Activated T-cell treated with anti-CD3 and anti-CD28 coated beads for 48 hours (primary cell): ENCODE measurements at regions not wholly inside any gene's neighbourhood (a gene's known extent, or its start where the extent isn't known, plus 50 kb on each side); places are given as distances from the start of the nearest gene placed in this dataset.

ENCODE experiments used
- DNase-seq: peaks from one replicate; pipeline ENCODE4 v3.0.0-alpha.2; 2020; ENCODE audit warnings: low read depth

DNA sequence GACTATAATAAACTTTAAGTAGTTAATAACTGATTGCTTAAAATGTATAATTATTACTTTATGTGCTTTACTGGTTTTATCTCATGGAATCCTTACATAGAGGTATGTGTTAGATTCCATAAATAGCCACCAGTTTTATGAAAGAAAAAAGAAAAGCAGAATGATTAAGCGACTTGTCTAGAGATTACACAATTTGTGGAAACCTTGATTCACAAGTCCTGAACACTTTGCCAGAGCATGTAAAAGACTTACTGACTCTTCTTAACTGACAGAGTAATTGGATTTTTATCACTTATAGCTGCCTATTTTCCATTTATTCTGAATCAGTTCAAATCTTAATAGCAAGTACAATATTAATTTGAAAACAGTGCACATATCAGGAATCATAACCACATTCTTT, 448.7 kb upstream of the NETO1 start:
- no peak for DNase-seq

DNA sequence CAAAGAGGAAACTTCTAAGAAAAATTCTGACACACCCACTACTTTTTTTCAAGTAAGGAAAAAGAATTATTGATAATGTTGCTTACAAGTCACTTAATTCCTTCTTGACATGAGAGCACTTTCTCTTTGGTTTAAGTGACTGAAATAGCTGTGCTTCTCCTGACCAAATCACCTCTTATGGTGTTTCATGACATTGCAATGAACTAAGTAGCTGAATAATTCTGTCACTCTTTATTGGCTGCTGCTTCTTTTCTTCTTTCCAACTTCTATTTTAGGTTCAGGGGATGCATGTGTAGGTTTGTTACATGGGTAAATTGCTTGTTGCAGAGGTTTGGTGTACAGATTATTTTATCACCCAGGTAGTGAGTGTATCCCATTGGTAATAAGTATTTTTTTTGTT, 447.6 kb upstream of the NETO1 start:
- no peak for DNase-seq

DNA sequence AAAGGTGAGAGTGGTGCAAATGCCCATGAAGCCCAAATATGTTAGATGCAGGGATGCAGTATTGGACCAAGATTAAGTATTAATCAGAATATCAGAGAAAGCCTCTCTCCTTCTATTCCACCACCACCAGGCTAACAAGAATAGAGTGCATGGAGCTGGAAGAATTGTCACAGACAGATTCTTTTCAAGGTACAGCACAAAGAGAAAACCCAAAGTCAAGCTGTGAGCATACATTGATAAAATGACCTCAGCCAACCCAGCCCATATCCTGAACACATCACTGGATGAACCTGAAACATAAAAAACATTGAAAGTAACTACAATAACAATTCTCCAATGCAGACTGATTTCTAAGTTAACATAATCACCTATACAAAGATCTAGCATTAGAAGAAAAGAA, 445.7 kb upstream of the NETO1 start:
- no peak for DNase-seq

DNA sequence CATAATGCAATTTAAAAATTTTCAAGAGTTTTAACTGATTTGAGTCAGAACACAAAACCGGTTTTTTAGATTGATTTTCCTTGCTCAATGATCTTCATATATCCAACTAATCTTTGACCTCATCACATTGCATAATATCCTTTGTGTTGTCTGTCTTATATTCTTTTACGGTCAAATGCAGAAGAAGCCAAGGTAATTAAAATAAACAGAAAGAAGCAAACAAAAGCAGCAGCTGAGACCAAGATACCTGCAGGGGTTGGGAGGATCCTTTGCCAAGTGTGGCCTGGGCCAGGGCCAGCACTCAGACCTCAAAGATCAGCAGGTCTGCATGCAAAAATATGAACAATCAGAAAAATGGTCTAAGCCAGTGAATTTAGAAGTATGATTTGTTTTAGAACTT, 428.9 kb upstream of the NETO1 start:
- no peak for DNase-seq

DNA sequence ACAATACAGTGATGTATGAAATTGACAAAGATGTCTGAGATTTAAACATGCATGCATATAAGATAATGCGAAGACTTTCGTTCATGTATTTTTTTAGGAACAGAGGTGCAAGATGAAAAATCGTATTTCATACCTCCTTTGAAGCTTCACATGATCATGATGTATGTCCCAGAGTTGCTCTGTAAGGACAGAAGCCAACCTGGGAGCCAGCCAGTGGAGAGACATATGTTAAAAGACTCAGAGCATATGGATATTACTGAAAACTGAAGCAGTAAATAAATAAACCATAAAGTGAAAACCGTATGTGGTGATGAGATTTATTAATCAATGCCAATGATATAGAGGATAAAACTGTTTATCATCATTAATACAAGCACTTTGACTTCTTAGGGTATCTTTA, 424.4 kb upstream of the NETO1 start:
- no peak for DNase-seq

DNA sequence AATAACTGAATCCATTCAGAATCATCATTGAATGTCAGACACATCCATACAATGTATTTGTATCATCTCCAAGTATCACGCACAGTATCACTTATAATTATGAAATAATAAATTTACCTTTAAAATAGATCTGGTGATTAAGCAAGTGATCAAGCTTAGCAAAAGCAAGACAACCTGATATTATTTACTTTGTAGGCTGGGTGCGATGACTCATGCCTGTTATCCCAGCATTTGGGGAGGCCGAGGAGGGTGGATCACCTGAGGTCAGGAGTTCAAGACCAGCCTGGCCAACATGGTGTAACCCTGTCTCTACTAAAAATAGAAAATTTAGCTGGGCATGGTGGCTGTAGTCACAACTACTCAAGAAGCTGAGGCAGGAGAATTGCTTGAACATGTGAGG, 421.0 kb upstream of the NETO1 start:
- no peak for DNase-seq

DNA sequence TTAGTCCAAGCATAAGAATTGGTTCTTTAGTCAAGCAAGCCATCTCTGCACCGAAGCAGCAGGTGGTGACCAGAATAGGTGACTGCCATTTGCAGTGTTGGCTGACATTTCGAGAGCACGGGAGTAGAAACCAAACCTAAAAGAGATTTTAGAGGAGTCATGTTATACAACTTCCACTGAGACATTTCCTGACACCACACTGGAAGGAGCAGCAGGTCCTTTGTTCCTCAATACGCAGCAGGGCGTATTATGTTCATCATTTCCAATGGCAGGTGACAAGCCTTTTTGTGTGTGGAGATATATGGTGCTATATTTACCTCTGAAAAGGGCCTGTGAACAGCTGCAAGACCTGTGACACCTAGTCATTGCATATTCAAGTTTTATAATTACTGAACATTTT, 418.8 kb upstream of the NETO1 start:
- DNase-seq = no peak

DNA sequence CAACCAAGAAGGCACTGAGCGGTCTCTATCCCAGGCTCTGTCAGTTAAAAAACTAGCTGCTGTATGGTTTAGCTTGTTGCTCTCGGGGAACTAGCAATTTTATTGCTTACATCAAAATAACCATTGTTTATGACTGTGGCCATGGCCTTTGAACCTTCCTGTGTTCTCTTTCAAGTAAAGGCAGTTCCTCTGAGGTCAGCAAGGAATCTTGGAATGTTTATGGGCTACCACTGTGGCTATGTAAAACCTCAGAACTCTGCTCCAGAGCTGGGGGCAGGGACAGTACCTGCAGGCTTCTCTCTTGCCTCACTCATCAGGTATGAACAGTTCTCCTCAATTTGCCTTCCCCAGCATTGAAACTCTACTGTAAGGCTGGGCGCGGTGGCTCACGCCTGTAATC, 416.0 kb upstream of the NETO1 start:
- no peak for DNase-seq

DNA sequence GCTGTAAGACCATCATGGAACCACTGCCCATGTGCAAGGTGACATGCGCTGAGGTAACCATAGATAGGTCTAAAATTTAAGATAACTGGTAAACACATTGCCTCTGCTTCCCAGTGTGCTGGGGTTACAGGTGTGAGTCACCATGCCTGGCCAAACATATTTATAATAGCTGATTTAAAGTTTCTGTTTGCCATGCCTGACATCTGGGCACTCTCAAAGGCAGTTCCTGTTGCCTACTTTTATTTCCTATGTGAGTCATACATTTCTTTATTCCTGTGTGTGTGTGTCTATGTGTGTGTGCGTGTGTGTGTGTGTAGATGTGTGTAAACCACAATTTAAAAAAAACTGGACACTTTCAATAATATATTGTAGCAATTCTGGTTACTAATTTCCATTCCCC, 415.2 kb upstream of the NETO1 start:
- DNase-seq = no peak

DNA sequence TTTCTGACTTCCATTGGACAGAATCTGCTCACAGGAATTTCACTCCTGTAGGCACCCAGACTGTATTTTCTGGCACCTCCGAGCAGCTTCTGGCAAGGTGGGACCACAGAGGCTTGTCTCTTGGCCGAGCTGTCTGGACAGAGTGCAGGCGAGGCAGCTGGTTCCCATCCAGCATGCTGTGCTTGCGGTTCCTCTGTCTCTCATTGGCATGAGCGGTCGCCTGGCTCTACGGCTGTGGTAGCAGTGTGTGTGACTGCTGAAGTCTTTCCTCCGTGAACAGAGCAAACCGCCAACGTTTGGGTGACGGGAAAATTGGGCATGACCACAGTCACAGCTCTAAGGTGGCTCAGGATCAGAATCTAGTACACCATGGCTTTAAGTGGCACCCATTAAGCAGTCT, 411.7 kb upstream of the NETO1 start:
- no peak for DNase-seq

DNA sequence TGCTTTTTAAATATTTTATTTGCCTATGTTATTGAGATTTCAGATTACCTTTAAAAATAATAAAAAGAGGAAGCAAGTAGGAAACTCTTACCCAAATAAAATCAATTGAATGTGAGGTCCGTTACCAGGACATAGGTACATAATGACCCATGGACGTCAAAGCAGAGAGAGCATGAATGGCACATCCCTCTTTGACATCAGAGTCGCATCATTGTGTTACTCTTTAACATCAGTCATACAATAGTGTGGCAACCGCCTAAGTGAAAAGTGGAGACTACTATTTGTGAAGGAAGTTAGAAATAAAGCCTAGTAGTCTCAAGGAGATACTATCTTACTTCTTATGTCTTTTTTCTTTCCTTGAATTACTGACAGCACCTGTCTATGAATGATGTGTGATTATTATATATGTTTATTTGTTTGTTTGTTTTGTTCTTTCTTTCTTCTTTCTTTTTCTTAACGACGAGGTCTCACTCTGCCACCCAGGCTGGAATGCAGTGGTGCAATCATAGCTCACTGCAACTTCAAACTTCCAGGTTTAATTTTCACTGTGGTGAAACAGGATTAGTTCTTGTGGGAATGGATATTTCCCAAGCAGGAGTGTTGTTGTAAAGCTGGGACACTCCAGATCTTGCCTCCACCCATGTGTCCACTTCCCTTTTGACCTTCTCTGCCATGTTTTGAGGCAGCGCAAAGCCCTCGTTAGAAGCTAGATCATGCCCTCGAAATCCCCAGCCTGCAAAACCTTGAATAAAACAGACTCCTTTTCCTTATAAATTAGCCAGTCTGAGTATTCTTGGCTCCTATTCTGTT, 407.2 kb upstream of the NETO1 start:
- no peak for DNase-seq

DNA sequence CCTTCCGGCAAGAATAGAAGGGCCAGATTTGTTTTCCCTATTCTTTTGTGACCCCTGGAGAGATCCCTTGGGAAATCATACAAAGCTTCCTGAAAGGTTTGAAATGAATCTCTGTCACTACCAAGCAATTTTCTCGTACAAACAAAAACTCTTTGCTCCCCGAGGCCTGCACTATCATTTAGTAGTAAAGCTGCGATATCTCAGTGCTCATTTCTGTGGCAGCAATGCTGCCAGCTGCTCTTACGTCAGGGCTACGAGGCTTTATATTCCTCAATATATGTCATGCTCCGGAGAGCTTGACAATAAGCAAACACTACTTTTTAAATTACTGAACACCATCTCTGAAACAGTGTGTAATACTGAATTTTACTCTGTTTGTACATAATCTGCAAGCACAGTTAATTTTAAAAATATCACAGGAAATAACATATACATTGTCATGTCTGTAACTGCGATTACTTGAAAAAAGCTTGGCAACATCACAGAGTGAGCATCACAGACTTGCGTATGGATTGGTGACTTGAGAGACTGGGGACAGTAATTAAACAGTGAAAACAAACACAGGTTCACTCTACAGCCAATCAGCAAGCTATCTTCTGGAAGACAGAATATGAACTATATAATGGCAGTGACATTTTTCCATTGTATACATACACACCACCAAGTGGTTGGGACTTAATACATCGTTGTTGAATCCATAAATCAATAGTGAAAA, 403.3 kb upstream of the NETO1 start:
- no peak for DNase-seq

DNA sequence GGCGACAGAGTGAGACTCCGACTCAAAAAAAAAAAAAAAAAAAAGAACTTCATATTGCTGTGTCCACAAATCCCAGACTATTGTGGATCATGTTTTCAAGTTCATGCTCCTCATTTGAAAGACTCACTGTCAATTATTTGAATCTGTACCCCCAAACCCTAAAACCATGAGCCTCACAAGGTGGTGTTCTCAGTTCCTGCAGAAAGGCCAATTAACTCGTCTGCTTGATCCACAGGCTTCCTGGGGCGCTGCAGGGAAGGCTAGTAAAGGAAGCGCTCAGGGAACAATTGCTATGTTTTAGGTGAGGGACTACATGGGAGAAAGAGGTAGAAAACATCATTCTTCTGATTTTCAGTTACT, 396.8 kb upstream of the NETO1 start:
- no peak for DNase-seq

DNA sequence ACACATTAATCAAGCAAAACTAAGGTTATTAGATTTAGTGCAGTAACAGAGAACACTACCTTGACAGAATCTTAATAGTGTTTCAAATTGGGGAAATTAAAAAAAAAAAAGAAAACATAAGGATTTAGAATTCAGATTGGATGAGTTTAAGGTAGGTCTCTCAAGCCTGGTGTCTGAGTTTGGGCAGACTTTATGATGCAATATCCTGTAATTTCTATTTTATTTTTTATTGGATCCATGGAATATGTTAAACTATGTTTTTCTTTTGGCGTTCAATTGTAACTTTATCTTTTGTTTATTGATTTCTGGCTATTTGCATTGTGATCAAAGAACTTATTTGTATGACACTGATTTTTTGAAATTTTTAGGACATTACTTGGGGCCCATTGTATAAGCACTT, 394.1 kb upstream of the NETO1 start:
- no peak for DNase-seq

DNA sequence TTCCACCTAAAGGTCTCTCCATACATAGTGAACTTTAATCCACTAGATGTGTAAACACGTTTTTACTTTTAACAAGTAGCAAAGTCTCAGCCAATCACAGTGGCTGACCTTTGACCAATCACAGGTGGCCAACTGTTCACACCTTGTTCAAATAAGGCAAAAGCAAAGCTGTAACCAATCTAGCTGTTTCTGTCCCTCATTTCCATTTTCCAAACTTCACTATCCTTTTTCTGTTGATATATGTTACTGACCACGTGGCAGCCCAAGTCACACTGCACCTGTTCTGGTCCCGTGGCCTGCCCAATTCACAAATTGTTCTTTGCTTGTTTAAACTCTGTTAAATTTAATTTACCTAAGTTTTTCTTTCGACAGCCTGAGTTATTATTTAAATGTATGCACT, 393.5 kb upstream of the NETO1 start:
- DNase-seq = no peak

DNA sequence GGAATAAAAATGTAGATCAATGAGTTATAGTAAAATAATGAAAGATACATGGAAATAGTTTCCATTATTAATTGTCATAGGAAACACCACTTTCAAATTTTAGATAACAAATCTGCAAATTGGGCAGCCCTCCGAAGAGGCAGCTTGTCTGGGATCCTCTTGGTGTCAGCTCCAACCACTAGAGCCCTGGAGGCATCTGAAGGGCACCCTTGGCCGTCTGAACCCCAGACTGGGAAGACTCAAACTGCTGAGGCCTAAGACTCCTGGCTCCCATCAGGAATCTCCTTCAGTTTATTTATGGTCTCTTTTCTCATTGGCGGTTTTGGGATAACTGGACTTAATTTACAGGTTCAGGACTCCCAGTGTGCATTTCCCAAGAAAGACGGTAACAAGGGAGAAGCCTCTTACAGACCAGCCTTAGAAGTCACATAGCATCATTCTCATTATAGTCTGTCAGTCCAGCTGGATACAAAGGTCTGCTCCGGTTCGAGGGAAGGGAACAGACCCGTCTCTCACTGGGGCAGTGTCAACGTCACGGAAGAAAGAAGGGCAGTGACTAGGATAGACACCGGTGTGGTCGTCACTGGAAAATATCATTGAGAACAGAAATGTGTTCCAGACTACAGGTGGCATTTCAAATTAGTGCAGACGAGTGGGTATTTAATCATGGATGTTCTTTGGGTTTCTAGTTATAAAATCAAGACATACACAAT, 390.7 kb upstream of the NETO1 start:
- no peak for DNase-seq

DNA sequence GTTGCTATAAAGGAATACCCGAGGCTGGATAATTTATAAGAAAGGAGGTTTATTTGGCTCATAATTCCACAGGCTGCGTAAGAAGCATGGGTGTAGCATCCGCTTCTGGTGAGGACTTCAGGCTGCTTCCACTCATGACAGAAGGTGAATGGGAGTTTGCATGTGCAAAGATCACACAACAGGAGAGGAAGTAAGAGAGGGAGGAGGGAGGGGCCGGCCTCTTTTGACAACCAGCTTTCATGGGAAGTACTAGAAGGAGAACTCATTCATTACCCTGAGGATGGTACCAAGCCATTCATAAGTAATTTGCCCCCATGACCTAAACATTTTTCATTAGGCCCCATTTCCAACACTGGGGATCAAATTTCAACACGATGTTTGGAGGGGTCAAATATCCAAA, 386.8 kb upstream of the NETO1 start:
- no peak for DNase-seq

DNA sequence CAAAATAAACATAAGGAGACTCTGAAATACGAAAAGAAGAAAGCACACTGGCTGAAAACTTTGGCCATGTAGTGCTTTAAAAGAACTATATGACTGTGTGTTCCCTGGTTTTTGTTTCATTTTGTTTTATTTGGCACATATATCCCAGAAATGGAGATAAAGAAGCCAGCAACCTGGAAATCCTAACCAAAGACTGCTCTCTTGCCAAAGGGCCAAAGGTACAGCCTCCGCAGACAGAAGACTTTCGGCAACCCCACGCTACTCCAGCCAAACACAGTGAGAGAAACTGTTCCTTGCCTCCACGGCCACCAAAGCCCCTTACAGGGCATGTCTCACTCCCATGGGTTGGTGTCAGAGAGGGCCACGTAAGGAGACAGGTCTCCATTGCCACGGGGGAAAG, 381.2 kb upstream of the NETO1 start:
- no peak for DNase-seq

DNA sequence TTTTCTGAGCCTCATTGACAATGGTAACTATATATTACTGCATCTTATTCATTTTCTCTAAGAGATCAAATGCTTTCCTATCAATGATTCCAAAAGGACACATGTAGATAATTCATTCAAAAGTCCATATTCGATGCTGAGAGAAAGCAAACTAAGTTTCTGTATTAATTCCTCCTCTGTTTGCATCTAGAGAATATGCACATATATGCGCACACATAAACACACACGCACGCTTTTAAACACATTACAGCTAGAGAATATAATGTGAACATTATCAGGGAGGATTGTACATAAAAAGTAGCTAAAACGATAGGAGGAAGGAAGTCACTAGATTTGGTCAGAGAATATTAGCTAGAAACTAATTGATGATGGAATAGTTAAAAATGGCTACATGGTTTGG, 379.0 kb upstream of the NETO1 start:
- no peak for DNase-seq

DNA sequence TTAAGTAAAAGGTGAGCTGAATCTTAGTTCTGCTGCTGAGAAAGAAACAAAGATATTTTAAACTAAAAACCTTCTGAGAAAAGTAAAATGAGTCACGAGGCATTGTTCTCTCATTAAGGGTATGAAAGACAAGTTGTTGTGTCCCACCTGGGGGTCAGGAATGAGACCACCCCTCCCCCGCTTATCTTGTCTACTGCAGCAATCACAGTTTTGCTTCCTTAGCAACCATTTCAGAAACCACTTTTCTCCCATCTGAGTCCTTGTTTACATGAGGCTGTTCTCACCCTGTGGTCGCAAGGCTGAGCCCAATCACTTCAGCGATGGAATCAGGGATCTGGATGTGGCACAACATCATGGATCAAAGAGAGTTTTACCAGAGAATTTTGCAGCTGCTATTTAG, 377.6 kb upstream of the NETO1 start:
- DNase-seq = no peak

DNA sequence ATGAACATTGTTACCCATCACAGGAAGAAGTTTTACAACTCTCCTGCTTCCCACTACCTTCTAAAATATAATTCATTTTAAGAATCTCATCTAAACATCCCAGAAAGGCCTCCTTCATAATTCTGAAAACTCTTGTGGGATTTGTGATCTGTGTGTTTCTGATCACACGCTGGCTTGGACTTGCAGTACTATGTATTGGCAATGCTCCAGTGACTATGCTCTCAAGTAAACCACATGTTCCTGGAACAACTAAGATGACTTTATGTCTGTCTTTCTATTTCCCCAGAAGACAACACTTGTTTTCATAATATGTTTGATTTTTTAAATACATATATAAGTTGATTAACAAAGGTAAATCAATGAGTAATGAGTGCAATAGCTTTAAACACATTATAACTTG, 376.6 kb upstream of the NETO1 start:
- DNase-seq = no peak

DNA sequence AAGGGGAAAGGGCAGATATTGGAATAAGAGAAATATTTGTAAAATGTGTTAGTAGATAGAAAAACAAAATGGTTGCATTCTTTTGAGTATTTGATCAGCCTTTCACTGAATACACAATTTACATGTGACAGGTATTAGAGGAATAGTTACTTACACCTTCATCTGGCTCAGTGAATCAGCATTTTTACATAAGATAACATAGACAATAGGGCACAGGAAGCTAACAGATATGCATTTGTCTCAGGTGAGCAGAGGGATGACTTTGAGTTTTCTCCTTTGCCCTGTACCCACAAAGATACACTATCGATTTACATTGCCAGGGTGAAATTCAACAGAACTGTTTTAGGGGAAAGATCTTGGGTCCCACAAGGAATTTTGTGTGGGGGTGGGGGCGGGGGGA, 373.1 kb upstream of the NETO1 start:
- DNase-seq = no peak

DNA sequence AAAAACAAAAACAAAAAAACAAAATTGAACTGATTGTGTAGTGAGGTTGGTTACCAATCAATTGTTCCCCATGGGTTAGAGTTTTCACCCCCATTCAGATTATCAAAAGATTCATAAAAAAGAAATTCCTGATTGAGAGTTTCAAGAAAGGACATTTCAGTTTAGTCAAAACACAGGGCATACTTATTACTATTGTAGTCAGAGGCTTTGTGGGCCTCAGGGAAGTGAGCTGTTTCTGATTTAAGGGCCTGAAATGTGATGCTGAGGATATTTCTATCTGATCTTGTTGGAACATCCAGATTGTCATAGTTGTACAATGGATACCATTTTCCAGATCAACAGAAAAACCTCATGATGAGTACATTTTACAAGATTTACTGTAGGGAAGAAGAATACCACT, 368.1 kb upstream of the NETO1 start:
- DNase-seq = no peak
